Loucy (cell line): ENCODE measurements at regions not wholly inside any gene's neighbourhood (a gene's known extent, or its start where the extent isn't known, plus 50 kb on each side); places are given as distances from the start of the nearest gene placed in this dataset.

Source experiments
- H2AFZ ChIP-seq: fragments of 200-600 bp; sonication (generic); 2 replicates; pipeline ENCODE4 v1.6.0; 2016; ENCODE audit warnings: antibody characterized with exemption, mild to moderate bottlenecking, low read length, moderate library complexity
- H3F3A ChIP-seq: fragments of 200-600 bp; 2 replicates; pipeline ENCODE4 v1.6.0; 2016; ENCODE audit warnings: antibody characterized with exemption, low read depth, mild to moderate bottlenecking
- H3K27me3 ChIP-seq: fragments of 200-600 bp; sonication (generic); 2 replicates; pipeline ENCODE4 v1.6.1; 2014; ENCODE audit warnings: low read length, mild to moderate bottlenecking; ENCODE audit not compliant: insufficient read depth, poor library complexity, severe bottlenecking
- H3K36me3 ChIP-seq: fragments of 200-600 bp; sonication (generic); 2 replicates; pipeline ENCODE4 v1.6.1; 2016; ENCODE audit warnings: low read length; ENCODE audit not compliant: insufficient read depth
- H3K4me1 ChIP-seq: fragments of 200-600 bp; sonication (generic); 2 replicates; pipeline ENCODE4 v1.5.1; 2014; ENCODE audit warnings: low read length, mild to moderate bottlenecking; ENCODE audit not compliant: insufficient read depth, poor library complexity, severe bottlenecking
- H3K4me2 ChIP-seq: fragments of 200-600 bp; sonication (generic); 2 replicates; pipeline ENCODE4 v1.6.0; 2014; ENCODE audit warnings: antibody characterized with exemption, low read length, low read depth, mild to moderate bottlenecking; ENCODE audit not compliant: poor library complexity, severe bottlenecking
- H3K4me3 ChIP-seq: fragments of 200-600 bp; sonication (generic); 2 replicates; pipeline ENCODE4 v1.5.1; 2014; ENCODE audit warnings: low read length, mild to moderate bottlenecking, mixed read lengths; ENCODE audit not compliant: poor library complexity, severe bottlenecking
- H3K79me2 ChIP-seq: fragments of 200-600 bp; sonication (generic); 2 replicates; pipeline ENCODE4 v1.6.1; 2014; ENCODE audit warnings: low read length; ENCODE audit not compliant: insufficient read depth
- H3K9ac ChIP-seq: fragments of 200-600 bp; sonication (generic); 2 replicates; pipeline ENCODE4 v1.6.0; 2014; ENCODE audit warnings: mild to moderate bottlenecking, low read depth, low read length, moderate library complexity; ENCODE audit not compliant: poor library complexity, severe bottlenecking
- H3K9me2 ChIP-seq: fragments of 200-600 bp; sonication (generic); replicated peaks from 2 replicates; pipeline ENCODE4 v1.6.1; 2016; ENCODE audit warnings: low read depth, low read length, mixed read lengths
- H3K9me3 ChIP-seq: fragments of 200-600 bp; sonication (generic); 2 replicates; pipeline ENCODE4 v1.6.1; 2014; ENCODE audit warnings: mild to moderate bottlenecking, antibody characterized with exemption, low read length, low read depth; ENCODE audit not compliant: insufficient read depth
- H4K20me1 ChIP-seq: fragments of 200-600 bp; sonication (generic); 2 replicates; pipeline ENCODE4 v1.6.0; 2014; ENCODE audit warnings: antibody characterized with exemption, low read length, mild to moderate bottlenecking; ENCODE audit not compliant: insufficient read depth, poor library complexity, severe bottlenecking
- CTCF ChIP-seq: fragments of 200-600 bp; sonication (generic); conservative IDR thresholded peaks from 2 replicates; pipeline ENCODE4 v1.5.1; 2014; ENCODE audit warnings: mild to moderate bottlenecking, antibody characterized with exemption, low read length
- EZH2phosphoT487 ChIP-seq: fragments of 200-600 bp; IDR thresholded peaks from 2 replicates; pipeline ENCODE4 v1.6.1; 2018; ENCODE audit warnings: antibody characterized with exemption, mild to moderate bottlenecking, moderate library complexity, borderline replicate concordance

GRCh38 chr2:66704786-66705185 lies 269.9 kb downstream of the MEIS1 start:
- H3K4me2 ChIP-seq, result no peak overlapping the region
- H3K9ac ChIP-seq, result no peak overlapping the region
- no peaks in the 10 kb centered on the region for H3K9me3 ChIP-seq
- no peaks in the 10 kb centered on the region for H3K4me1 ChIP-seq
- H3K36me3 ChIP-seq, result no peaks in the 10 kb centered on the region
- H2AFZ ChIP-seq, result no peak overlapping the region
- no peaks in the 10 kb centered on the region for H3K9me2 ChIP-seq
- no peaks in the 10 kb centered on the region for H4K20me1 ChIP-seq
- no peaks in the 10 kb centered on the region for H3K79me2 ChIP-seq
- no peaks in the 10 kb centered on the region for H3F3A ChIP-seq
- no peak overlapping the region for H3K4me3 ChIP-seq
- H3K27me3 ChIP-seq, result no peaks in the 10 kb centered on the region
- TF ChIP-seq EZH2phosphoT487, result no peak
- TF ChIP-seq CTCF, result no peak

DNA sequence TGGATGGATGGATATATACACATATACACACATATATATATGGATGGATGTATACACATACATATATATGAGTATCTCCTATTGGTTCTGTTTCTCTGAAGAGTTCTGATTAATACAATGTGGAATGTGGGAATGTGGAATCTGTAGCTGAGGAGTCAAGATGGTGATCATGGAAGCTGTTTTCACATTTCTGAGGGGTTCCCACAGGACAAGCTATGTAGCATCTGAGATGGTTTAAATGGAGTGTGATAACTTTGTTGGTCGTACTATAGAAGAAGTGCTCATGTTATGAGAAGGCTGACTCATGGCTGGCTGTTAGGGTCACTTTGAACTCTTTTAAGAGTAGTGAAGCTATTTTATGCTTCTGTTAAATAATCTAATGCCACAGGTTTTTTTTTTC lies 279.7 kb downstream of the MEIS1 start:
- H3K9me2 ChIP-seq, result no peaks in the 10 kb centered on the region
- no peaks in the 10 kb centered on the region for H4K20me1 ChIP-seq
- H3K27me3 ChIP-seq, result no peaks in the 10 kb centered on the region
- H3K4me3 ChIP-seq, result no peak overlapping the region
- no peaks in the 10 kb centered on the region for H3K36me3 ChIP-seq
- H3K79me2 ChIP-seq, result no peaks in the 10 kb centered on the region
- no peaks in the 10 kb centered on the region for H3F3A ChIP-seq
- no peak overlapping the region for H2AFZ ChIP-seq
- no peaks in the 10 kb centered on the region for H3K4me1 ChIP-seq
- no peaks in the 10 kb centered on the region for H3K9me3 ChIP-seq
- H3K9ac ChIP-seq, result no peak overlapping the region
- TF ChIP-seq EZH2phosphoT487, result no peak
- no peak for TF ChIP-seq CTCF
- no peak overlapping the region for H3K4me2 ChIP-seq

DNA sequence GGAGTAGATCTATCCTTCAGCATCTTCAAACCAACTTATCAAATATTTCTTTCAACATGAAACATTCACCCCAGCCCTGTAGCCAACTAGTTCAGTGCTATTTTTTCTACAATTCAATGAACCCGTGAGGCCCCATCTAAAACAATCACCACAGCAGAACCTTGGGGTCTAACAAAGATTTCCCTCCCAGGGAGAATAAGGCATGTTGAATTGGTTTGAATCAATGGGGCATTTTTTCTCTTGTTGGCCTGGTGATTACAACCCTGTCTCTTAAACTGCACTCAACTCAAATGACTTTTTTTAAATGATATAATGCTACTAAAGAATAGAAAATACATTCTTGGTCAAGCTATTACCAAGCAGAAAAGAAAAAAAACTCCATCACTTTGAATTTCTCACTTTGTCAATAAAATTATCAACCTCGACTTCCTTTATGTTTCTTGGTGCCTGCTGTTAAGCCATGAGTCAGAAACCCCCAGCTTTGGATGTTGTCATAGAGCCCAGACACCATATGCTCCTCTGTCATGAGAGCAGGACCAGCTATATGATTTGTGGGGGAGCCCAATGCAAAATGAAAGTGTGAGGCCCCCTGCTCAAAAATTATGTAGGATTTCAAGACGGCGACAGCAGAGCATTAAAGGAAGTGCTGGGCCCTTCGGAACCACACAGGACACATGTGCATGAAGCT lies 282.4 kb downstream of the MEIS1 start:
- H3K4me1 ChIP-seq, result no peaks in the 10 kb centered on the region
- TF ChIP-seq EZH2phosphoT487 (no peak), CTCF (no peak)

More for the DNA sequence above, 282.4 kb downstream of the MEIS1 start:
- Histone ChIP-seq H3K36me3 (no peaks in the 10 kb centered on the region), H3K9me3 (no peaks in the 10 kb centered on the region), H3K27me3 (no peaks in the 10 kb centered on the region), H2AFZ (no peak overlapping the region), H4K20me1 (no peaks in the 10 kb centered on the region), H3K4me2 (no peak overlapping the region), H3K4me3 (no peak overlapping the region), H3K9me2 (no peaks in the 10 kb centered on the region), H3K79me2 (no peaks in the 10 kb centered on the region), H3F3A (no peaks in the 10 kb centered on the region), H3K9ac (no peak overlapping the region)
